ENCODE measurements at regions not wholly inside any gene's neighbourhood (a gene's known extent, or its start where the extent isn't known, plus 50 kb on each side); places are given as distances from the start of the nearest gene placed in this dataset.
"Not testable (repeated sequence)": the region's sequence is repeated elsewhere in the genome, so short reads cannot be mapped to it uniquely, and the experiment has no call there.

DNA sequence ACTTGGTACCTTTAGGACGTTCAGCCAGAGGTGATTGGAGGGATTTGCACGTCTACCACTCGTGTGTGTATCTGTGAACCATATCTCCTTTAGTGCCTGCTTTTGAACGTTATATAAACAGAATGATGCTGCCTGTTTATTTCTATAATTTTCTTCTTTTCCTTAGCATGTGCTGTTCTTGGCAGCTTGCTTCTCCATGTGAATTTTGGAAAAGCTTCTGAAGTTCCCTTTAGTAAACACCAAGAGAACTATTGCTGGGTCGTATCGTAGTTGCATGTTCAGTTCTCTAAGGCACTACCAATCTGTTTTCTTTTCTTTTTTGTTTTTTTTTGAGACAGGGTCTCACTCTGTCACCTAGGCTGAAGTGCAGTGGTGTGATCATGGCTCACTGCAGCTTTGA lies 73.8 kb upstream of the FANCC start:
- not testable (repeated sequence) for DNase-seq

DNA sequence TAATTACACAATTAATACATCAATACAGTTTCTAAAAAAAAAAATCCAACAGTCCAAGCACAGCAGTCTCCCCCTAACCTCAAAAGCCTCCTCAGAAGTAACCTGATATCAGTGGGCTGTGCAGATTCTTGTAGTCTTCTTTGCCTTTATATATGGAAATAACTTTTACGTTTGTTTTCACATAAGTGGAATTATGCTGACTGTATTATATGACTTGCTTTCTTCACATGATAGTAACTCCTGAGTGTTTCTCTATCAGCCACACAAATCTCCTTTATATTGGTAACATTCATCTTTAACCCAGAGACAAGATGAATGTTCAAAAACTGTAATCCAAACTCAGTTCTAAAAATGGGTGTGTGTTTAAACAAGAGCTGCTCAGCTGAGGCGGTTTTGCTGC lies 71.9 kb upstream of the FANCC start:
- no peak for DNase-seq

DNA sequence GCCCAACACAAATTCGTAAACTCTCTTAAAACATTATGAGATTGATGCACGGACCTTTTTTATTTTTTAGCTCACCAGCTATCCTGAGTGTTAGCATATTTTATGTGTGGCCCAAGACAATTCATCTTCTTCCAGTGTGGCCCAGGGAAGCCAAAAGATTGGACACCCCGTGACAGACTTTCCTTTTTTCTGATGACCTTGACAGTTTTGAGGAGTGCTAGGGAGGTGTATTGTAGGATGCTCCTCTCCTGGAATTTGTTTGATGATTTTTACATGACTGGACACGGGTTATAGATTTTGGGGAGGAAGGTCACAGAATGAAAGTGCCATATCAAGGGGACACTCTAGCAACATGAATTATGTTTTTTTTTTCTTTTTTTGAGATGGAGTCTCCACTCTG lies 69.3 kb upstream of the FANCC start:
- no peak for DNase-seq

DNA sequence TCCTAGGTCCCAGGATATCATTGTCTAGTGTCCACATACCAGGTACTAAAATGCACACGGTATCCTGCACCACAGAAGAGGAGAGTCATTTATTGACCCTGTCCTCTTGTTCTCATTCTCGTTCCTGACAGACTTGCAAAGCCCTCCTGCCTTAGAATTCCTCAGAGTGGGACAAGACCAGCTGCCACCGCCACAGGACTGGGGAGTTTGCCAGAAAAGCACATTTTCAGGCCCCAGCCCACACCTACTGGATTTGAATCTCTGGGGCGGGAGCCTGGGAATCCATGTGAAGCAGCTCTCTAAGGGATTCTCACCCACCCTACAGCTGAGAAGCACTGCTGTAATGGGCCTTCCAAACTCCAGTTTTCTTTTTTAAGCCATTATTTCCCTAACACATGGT lies 68.0 kb upstream of the FANCC start:
- no peak for DNase-seq

- DNase-seq, result no peak
These were observed 66.3 kb upstream of the FANCC start for GRCh38 chr9:95383845-95384244.

DNA sequence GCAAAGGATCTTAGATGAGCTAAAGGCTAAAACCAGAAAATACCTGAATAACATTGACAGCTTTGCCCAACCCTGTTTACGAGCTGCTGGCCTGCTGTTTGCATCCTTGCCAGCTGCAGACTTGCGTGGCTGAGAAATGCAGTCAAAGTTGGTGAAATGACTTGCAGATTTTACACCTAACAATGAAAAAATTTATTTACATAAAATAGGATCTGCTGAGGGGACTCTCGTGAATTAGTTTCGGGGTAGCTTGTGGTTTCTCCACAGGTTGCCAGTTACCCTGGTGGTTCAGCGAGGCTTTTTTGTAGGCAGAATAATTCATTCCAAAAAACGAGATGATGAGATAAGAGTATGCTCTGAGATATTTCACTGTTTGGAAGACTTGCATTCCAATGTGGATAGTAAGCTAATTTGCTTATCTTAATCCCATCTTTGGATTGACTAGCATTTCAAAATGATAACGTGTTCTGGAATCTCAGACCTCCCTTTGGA lies 65.7 kb upstream of the FANCC start:
- no peak for DNase-seq

- no peak for DNase-seq
These were observed 64.9 kb upstream of the FANCC start for GRCh38 chr9:95382433-95382832.

GRCh38 chr9:95381221-95381620 lies 63.7 kb upstream of the FANCC start:
- no peak for DNase-seq

DNA sequence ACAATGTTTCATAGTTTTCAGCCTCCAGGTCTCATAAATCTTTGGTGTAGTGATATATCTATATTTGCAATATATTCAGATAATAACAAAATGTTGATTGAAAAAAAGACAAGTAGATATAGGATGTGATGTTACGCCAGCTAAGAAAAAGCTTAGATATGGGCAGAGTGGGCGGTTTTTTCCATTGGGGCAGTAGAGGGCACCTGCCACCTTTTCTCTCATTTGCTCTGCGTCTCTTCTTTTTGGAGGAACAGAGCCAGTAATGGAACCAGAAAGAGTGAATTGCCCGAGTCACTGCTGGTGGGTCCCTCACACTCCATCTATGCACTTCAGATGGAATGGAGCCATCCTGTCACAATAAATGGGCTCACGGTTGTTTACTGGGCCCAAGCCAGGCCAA lies 62.1 kb upstream of the FANCC start:
- DNase-seq, result peak; percentile 5

GRCh38 chr9:95373782-95374487 lies 56.4 kb upstream of the FANCC start:
- no peak for DNase-seq

DNA sequence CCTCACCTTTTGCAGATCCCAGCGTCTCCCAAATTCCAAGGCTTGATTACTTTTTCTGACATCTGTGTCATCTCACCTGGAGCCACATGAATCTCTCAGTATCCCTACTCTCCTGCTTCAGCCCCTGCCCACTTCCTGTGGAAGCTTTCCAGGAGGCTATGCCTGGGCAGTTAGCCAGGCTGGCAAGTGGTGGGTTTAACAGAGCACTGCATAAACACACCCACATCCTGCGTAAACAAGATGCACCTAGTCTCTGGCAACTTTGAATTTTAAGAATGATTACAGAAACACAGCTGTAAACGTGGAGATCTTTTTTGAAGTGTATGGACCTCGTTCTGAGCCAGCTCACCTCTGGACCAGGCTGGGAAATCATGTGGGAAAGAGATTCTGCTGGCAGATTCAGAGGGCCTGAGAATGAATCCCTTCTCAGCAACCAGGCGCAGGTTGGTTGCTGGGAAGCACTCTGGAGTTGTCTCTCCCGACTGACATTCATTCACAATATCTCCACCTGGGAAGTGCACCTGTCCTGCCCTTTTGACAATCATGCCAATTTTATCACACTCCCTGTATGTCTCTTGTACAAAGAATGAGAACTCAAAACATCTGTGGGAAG lies 55.7 kb upstream of the FANCC start:
- no peak for DNase-seq

DNA sequence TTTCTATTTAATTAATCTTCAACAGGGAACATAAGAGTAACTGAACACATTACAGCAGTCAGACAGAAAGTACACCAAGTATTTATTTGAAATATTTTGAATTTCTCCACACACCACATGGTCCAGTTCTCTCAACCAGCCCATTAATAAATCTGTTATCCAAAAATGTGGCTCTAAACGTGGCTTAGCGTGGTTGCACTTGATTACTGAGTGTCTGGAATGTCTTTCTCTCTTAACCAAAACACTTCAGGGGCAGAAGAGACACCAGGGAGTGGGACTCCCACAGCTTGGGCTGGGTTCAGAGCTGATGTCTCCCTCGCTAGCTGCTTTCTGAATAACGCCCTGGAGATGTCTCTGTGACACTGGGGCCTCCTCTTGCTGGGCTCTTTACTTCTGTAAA lies 52.6 kb upstream of the FANCC start:
- no peak for DNase-seq

DNA sequence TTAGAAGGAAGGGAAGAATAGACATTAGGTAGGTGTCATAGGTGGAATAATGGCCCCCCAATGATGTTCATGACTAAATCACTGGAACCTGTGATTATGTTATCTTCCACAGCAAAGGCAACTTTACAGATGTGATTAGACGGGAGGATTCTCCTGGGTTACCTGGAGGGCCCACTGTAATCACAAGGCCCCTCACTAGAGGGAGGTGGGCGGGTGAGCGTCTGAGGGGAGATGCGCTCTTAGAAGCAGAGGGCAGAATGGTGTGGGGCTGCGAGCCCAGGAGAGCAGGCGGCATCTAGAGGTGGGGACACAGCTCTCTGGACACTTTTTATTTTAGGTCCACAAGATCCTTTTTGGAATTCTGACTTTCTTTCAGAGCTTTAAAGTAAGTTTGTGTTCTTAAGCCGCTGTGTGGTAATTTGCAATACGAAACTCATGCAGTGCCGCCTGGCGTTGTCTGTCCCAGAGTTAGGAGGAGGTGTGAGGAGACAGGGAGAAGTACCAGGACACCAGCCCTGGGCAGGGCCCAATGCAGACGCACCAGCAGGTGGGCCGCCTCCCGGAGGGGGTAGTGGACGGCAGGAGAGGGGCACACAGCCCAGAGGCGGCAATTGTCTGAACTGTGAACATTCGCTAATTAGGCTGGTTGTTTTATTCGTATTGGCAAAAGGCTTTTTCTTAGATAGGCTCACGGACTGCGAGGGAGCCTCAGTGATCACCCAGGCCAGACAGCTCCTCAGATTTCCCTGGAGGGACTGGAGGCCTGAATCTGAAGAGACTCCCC lies 51.1 kb upstream of the FANCC start:
- no peak for DNase-seq

All from activated CD4-positive, alpha-beta T cell treated with anti-CD3 and anti-CD28 coated beads, Interleukin-2, amount 50 U/mL, for 16 hours (primary cell).